ENCODE measurements at regions not wholly inside any gene's neighbourhood (a gene's known extent, or its start where the extent isn't known, plus 50 kb on each side); places are given as distances from the start of the nearest gene placed in this dataset.
"Not testable (repeated sequence)": the region's sequence is repeated elsewhere in the genome, so short reads cannot be mapped to it uniquely, and the experiment has no call there.

- no peak overlapping the region for H3K9ac ChIP-seq
- H3K36me3 Mint-ChIP-seq, result no peaks in the 10 kb centered on the region
- H3K4me3 Mint-ChIP-seq, result no peak overlapping the region
- H4K20me1 ChIP-seq (ENCODE audit: low read depth), result no peaks in the 10 kb centered on the region
- no peaks in the 10 kb centered on the region for H3K4me1 Mint-ChIP-seq
- H3K27ac ChIP-seq, result no peak overlapping the region
- no peaks in the 10 kb centered on the region for H3F3A ChIP-seq (ENCODE audit: low read depth)
- H3K9me3 Mint-ChIP-seq, result no peaks in the 10 kb centered on the region
- no peaks in the 10 kb centered on the region for H3K27me3 ChIP-seq
- peaks cover 3% of the 10 kb centered on the region for H3K27me3 Mint-ChIP-seq (ENCODE audit: insufficient read depth, low read depth)
- no peaks in the 10 kb centered on the region for H3K4me1 ChIP-seq
- no peak overlapping the region for H3K27ac Mint-ChIP-seq
- H3K4me2 ChIP-seq, result no peak overlapping the region
- no peaks in the 10 kb centered on the region for H3K9me3 ChIP-seq (ENCODE audit: low read depth)
- H3K79me2 ChIP-seq (ENCODE audit: low read depth), result no peaks in the 10 kb centered on the region
- H2AFZ ChIP-seq (replicated peaks), result no peak overlapping the region
- DNase-seq (ENCODE audit: low spot score), result no peak
- no peaks in the 10 kb centered on the region for H3K36me3 ChIP-seq
- TF ChIP-seq EZH2 (IDR thresholded peaks at IDR 0.05) (no peak), CTCF (IDR thresholded peaks at IDR 0.05) (no peak), EZH2phosphoT487 (IDR thresholded peaks at IDR 0.05) (no peak)
- H3K4me3 ChIP-seq, result no peak overlapping the region
Observed at GRCh38 chr18:47696870-47697269, 233.6 kb downstream of the SMAD2 start.

GRCh38 chr18:47691611-47692010 is 238.8 kb downstream of the SMAD2 start:
- Mint-ChIP-seq H3K36me3 (no peaks in the 10 kb centered on the region), H3K4me3 (no peak overlapping the region), H3K27ac (no peak overlapping the region), H3K4me1 (peaks cover 14% of the 10 kb centered on the region), H3K9me3 (no peaks in the 10 kb centered on the region), H3K27me3 (ENCODE audit: insufficient read depth, low read depth) (peaks cover 3% of the 10 kb centered on the region)
- TF ChIP-seq CTCF (IDR thresholded peaks at IDR 0.05), result no peak
- TF ChIP-seq EZH2 (IDR thresholded peaks at IDR 0.05), result no peak
- TF ChIP-seq EZH2phosphoT487 (IDR thresholded peaks at IDR 0.05), result no peak
- H3K79me2 ChIP-seq (ENCODE audit: low read depth), result no peaks in the 10 kb centered on the region
- H4K20me1 ChIP-seq (ENCODE audit: low read depth), result no peaks in the 10 kb centered on the region
- H3K36me3 ChIP-seq, result no peaks in the 10 kb centered on the region
- H3K4me1 ChIP-seq, result peaks cover 14% of the 10 kb centered on the region
- H3F3A ChIP-seq (ENCODE audit: low read depth), result no peaks in the 10 kb centered on the region
- H3K9ac ChIP-seq, result no peak overlapping the region
- no peaks in the 10 kb centered on the region for H3K27me3 ChIP-seq
- H2AFZ ChIP-seq (replicated peaks), result no peak overlapping the region
- H3K4me3 ChIP-seq, result no peak overlapping the region
- no peak for DNase-seq (ENCODE audit: low spot score)
- no peak overlapping the region for H3K4me2 ChIP-seq
- H3K9me3 ChIP-seq (ENCODE audit: low read depth), result no peaks in the 10 kb centered on the region
- H3K27ac ChIP-seq, result no peak overlapping the region

DNA sequence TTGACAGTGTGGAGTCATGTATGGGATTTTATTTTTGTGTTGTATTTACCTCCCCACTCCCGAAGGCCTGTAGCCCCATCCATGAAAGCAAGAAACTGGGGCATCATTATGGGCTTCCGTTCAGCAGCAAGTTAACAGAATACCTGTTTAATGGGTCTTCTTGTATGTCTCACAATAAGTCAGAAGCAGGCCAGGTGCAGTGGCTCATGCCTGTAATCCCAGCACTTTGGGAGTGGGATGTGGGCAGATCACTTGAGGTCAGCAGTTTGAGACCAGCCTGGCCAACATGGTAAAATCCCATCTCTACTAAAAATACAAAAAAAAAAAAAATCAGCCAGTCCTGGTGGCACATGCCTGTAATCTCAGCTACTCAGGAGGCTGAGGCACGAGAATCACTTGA is 239.7 kb downstream of the SMAD2 start:
- DNase-seq (ENCODE audit: low spot score); H3K27ac Mint-ChIP-seq; H3K4me3 ChIP-seq; H3K27ac ChIP-seq; H3K36me3 ChIP-seq; H3K9me3 ChIP-seq (ENCODE audit: low read depth); H2AFZ ChIP-seq (replicated peaks); H3K9me3 Mint-ChIP-seq; H3K27me3 Mint-ChIP-seq (ENCODE audit: insufficient read depth, low read depth); H3K9ac ChIP-seq; H3K27me3 ChIP-seq; H3F3A ChIP-seq (ENCODE audit: low read depth); H3K4me2 ChIP-seq; H3K79me2 ChIP-seq (ENCODE audit: low read depth); H3K4me3 Mint-ChIP-seq; H3K36me3 Mint-ChIP-seq; H4K20me1 ChIP-seq (ENCODE audit: low read depth): not testable (repeated sequence)
- peaks cover 14% of the 10 kb centered on the region for H3K4me1 ChIP-seq
- peaks cover 14% of the 10 kb centered on the region for H3K4me1 Mint-ChIP-seq

- DNase-seq (ENCODE audit: low spot score), result peak; percentile 44
- Histone ChIP-seq H4K20me1 (ENCODE audit: low read depth) (no peaks in the 10 kb centered on the region), H3K4me1 (peaks cover 14% of the 10 kb centered on the region), H3K79me2 (ENCODE audit: low read depth) (no peaks in the 10 kb centered on the region), H2AFZ (replicated peaks) (no peak overlapping the region), H3K27ac (no peak overlapping the region), H3K9ac (no peak overlapping the region), H3K9me3 (ENCODE audit: low read depth) (no peaks in the 10 kb centered on the region), H3K36me3 (no peaks in the 10 kb centered on the region), H3K4me2 (no peak overlapping the region), H3K4me3 (no peak overlapping the region), H3F3A (ENCODE audit: low read depth) (no peaks in the 10 kb centered on the region), H3K27me3 (no peaks in the 10 kb centered on the region)
- no peak for TF ChIP-seq EZH2phosphoT487 (IDR thresholded peaks at IDR 0.05)
- TF ChIP-seq EZH2 (IDR thresholded peaks at IDR 0.05), result no peak
- TF ChIP-seq CTCF (IDR thresholded peaks at IDR 0.05), result no peak
- Mint-ChIP-seq H3K27ac (no peak overlapping the region), H3K4me3 (no peak overlapping the region), H3K9me3 (no peaks in the 10 kb centered on the region), H3K4me1 (peaks cover 14% of the 10 kb centered on the region), H3K36me3 (no peaks in the 10 kb centered on the region), H3K27me3 (ENCODE audit: insufficient read depth, low read depth) (no peaks in the 10 kb centered on the region)
Observed at GRCh38 chr18:47689371-47689770, 241.1 kb downstream of the SMAD2 start.
